ENCODE measurements at regions not wholly inside any gene's neighbourhood (a gene's known extent, or its start where the extent isn't known, plus 50 kb on each side); places are given as distances from the start of the nearest gene placed in this dataset.

DNA sequence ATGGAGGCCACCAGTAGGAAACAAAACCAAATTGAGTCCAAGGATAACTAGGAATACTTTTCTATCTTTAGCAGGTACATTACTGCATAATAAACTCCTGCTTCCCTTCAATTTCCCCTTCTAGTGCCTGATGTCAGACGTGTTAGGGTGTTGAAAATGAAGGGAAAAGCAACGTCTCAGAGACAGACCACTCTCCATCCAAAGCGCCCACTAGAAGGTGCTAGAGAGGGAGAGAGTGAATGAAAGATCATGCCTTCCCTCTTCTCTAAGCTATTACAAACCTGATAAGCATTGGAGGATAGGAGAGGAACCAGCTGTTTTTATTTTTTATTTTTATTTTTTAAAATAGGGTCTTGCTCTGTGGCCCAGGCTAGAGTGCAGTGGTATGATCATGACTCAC, 64.1 kb downstream of the ZNF641 start:
- no peak for DNase-seq
- Histone ChIP-seq H3K27ac (no peak overlapping the region), H3K4me3 (replicated peaks in 1 of 3) (no peak overlapping the region), H3K27me3 (no peaks in the 10 kb centered on the region), H3K4me1 (no peaks in the 10 kb centered on the region), H3K9me3 (no peaks in the 10 kb centered on the region), H3K36me3 (no peaks in the 10 kb centered on the region)
- 26 to 34% methylated on average over 3 of the region's 3 CpGs for WGBS, 2 donors
- TF ChIP-seq, protein P1, sequence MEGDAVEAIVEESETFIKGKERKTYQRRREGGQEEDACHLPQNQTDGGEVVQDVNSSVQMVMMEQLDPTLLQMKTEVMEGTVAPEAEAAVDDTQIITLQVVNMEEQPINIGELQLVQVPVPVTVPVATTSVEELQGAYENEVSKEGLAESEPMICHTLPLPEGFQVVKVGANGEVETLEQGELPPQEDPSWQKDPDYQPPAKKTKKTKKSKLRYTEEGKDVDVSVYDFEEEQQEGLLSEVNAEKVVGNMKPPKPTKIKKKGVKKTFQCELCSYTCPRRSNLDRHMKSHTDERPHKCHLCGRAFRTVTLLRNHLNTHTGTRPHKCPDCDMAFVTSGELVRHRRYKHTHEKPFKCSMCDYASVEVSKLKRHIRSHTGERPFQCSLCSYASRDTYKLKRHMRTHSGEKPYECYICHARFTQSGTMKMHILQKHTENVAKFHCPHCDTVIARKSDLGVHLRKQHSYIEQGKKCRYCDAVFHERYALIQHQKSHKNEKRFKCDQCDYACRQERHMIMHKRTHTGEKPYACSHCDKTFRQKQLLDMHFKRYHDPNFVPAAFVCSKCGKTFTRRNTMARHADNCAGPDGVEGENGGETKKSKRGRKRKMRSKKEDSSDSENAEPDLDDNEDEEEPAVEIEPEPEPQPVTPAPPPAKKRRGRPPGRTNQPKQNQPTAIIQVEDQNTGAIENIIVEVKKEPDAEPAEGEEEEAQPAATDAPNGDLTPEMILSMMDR (IDR thresholded peaks at IDR 0.05): peak in 1 of 6 experiments; percentile 33
- TF ChIP-seq POLR2A (IDR thresholded peaks at IDR 0.05): no peak
- intact Hi-C loops (cut with DNase I): no loop called here

DNA sequence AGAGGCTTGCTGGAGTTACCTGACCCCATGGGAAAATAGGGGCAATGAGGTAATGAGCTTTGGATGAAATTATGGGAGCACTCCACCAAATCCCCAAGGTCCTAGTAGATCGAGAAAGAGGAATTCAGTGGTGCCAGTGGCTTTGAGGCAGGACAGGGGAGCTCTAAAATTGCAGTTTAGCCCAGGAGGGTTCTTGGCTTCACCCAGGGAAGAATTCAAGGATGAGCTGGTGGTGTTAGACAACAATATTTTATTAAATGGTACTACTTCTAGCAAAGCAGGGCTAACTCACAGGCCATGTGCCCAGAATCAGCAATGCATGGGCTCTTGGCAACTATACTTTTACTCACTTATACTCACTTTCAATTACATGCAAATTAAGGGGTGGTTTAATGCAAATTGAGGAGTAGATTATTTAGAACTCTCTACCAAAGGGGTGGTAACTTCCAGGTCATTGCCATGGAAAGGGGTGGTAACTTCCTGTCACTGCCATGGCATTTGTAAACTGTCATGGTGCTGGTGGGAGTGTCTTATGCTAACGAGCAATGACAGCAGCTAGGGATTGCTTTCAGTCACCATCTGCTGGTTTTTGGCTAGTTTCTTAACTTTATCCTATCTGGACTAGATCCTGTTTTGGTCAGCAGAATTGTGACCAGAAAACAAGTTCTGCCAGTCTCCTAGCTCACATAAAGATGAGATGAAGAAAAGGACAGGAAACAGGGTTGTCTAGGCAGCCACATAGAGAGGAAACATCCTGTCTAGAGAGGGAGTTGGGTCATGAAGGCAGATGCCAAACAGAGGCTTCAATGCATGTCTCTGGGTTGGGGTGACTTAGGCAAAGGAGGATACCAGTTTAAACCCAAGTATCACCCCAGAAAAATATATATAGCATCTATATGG, 64.7 kb downstream of the ZNF641 start:
- H3K4me1 ChIP-seq: no peaks in the 10 kb centered on the region
- no peaks in the 10 kb centered on the region for H3K27me3 ChIP-seq
- TF ChIP-seq, protein P1 (IDR thresholded peaks at IDR 0.05): no peak
- TF ChIP-seq POLR2A (IDR thresholded peaks at IDR 0.05): no peak
- H3K4me3 ChIP-seq (replicated peaks in 1 of 3): no peak overlapping the region
- no peaks in the 10 kb centered on the region for H3K9me3 ChIP-seq
- intact Hi-C loops (cut with DNase I): no loop called here
- 83 to 95% methylated on average over 2 of the region's 2 CpGs for WGBS, 2 donors
- H3K36me3 ChIP-seq: no peaks in the 10 kb centered on the region
- no peak for DNase-seq
- H3K27ac ChIP-seq: no peak overlapping the region

DNA sequence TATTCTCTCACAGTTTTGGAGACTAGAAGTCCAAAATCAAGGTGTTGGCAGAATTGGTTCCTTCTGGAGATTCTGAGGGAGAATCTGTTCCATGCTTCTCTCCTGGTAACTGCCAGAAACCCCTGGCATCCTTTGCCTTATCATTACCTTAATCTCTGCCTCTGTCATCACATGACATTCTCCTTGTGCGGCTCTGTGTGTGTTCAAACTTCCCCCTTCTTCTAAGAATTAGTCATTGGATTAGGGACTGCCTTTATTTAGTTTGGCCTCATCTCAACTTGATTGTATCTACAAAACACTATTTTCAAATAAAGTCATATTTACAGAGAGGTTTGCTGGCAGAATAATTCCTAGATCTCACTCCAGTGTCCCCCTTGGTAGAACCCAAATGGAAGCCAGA, 68.9 kb downstream of the ZNF641 start:
- intact Hi-C loops (cut with DNase I): no loop called here
- H3K4me1 ChIP-seq: peaks cover 0 to 14% of the 10 kb centered on the region in 2 donors
- 0 to 29% methylated on average over 1 of the region's 1 CpG for WGBS, 2 donors

DNA sequence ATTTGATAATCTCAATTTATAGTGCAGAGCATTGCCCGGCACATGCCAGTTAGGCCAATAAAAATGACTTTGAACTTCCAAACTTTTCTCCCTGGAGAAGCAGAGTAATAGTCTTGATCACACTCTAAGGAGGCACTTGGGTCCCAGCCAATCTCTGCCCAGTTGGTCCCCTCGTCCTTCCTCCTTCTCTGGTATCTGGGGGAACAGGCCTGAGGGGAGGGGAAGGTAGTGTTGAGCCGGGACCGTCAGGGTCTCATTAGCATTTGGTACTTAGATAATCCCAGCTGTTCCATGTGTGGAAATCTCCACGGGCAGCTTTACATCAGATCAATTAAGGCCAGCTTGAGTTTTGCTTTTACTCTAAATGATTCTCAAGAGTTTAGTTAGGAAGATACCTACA, 70.1 kb downstream of the ZNF641 start:
- TF ChIP-seq POLR2A (IDR thresholded peaks at IDR 0.05): no peak
- TF ChIP-seq, protein P1 (IDR thresholded peaks at IDR 0.05): no peak
- Histone ChIP-seq H3K27ac (no peak overlapping the region), H3K9me3 (no peaks in the 10 kb centered on the region), H3K27me3 (no peaks in the 10 kb centered on the region), H3K4me1 (peaks cover 0 to 14% of the 10 kb centered on the region in 2 donors), H3K4me3 (replicated peaks in 1 of 3) (no peak overlapping the region), H3K36me3 (no peaks in the 10 kb centered on the region)
- intact Hi-C loops (cut with DNase I): no loop called here
- no peak for DNase-seq
- WGBS, 2 donors: 34 to 47% methylated on average over 5 of the region's 5 CpGs

More for the DNA sequence above, 68.9 kb downstream of the ZNF641 start:
- Histone ChIP-seq H3K36me3 (no peaks in the 10 kb centered on the region), H3K4me3 (replicated peaks in 1 of 3) (no peak overlapping the region), H3K9me3 (no peaks in the 10 kb centered on the region), H3K27ac (no peak overlapping the region), H3K27me3 (no peaks in the 10 kb centered on the region)
- no peak for DNase-seq
- TF ChIP-seq POLR2A (IDR thresholded peaks at IDR 0.05): no peak
- TF ChIP-seq, protein P1 (IDR thresholded peaks at IDR 0.05): no peak

DNA sequence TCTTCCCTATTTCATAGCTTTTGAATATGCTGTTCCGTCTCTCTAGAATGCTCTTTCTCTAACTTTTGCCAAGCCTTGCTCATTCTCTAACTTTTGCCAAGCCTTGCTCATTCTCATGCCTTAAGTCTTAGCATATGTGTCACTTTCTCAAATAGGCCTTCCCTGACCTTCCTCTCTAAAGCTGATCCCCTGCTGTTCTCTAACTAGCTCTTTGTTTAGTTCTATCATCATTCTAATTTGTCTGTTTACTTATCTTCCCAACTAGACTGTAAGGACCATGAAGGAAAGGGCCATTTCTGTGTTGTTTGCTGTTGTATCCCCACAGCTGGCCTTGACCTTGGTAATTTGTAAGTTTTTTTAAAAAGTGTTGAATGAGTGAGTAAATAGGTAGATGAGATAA, 71.1 kb downstream of the ZNF641 start:
- intact Hi-C loops (cut with DNase I): no loop called here
- no peak for DNase-seq
- Histone ChIP-seq H3K36me3 (no peaks in the 10 kb centered on the region), H3K27ac (peak overlapping the region; percentile 26 to 52 (median 37)), H3K4me1 (peaks cover 0 to 14% of the 10 kb centered on the region in 2 donors), H3K4me3 (replicated peaks in 1 of 3) (no peak overlapping the region), H3K9me3 (no peaks in the 10 kb centered on the region), H3K27me3 (no peaks in the 10 kb centered on the region)
- 72 to 75% methylated on average over 1 of the region's 1 CpG for WGBS, 2 donors
- no peak for TF ChIP-seq POLR2A (IDR thresholded peaks at IDR 0.05)
- TF ChIP-seq, protein P1 (IDR thresholded peaks at IDR 0.05): no peak

Data from thyroid gland (tissue), 4 donors.